Skeletal muscle tissue (tissue), 3 donors: ENCODE measurements at regions not wholly inside any gene's neighbourhood (a gene's known extent, or its start where the extent isn't known, plus 50 kb on each side); places are given as distances from the start of the nearest gene placed in this dataset.
"Not testable (repeated sequence)": the region's sequence is repeated elsewhere in the genome, so short reads cannot be mapped to it uniquely, and the experiment has no call there.

ENCODE experiments used
- H3K27ac ChIP-seq: one replicate; pipeline ENCODE4 v1.7.0; 2013; ENCODE audit warnings: mild to moderate bottlenecking, low read depth, low read length, inconsistent platforms
- H3K27me3 ChIP-seq, 3 donors: one replicate each; pipeline ENCODE4 v1.7.0; 2013; ENCODE audit warnings: low read length in 3 of 3; ENCODE audit not compliant: control insufficient read depth in 3 of 3, insufficient read depth in 3 of 3
- H3K36me3 ChIP-seq, 3 donors: one replicate each; pipeline ENCODE4 v1.7.0; 2013; ENCODE audit warnings: low read length in 3 of 3; ENCODE audit not compliant: control insufficient read depth in 3 of 3, insufficient read depth in 3 of 3
- H3K4me1 ChIP-seq, 3 donors: one replicate each; pipeline ENCODE4 v1.7.0; 2013; ENCODE audit warnings: low read length in 3 of 3, mild to moderate bottlenecking in 3 of 3; ENCODE audit not compliant: control insufficient read depth in 3 of 3, insufficient read depth in 3 of 3
- H3K4me3 ChIP-seq, 3 donors: one replicate each; pipeline ENCODE4 v1.7.0; 2013; ENCODE audit warnings: low read length in 3 of 3
- H3K9ac ChIP-seq, 3 donors: one replicate each; pipeline ENCODE4 v1.7.0; 2013; ENCODE audit warnings: low read length in 3 of 3, mild to moderate bottlenecking in 3 of 3, moderate library complexity in 2 of 3, low read depth in 1 of 3
- H3K9me3 ChIP-seq, 3 donors: one replicate each; pipeline ENCODE4 v1.7.0; 2013; ENCODE audit warnings: low read length in 3 of 3; ENCODE audit not compliant: control insufficient read depth in 3 of 3
- donor health status: Osteomylitis.

GRCh38 chr1:199946305-199947155 lies 81.0 kb upstream of the NR5A2 start:
- H3K27me3 ChIP-seq = no peaks in the 10 kb centered on the region
- H3K4me1 ChIP-seq = no peaks in the 10 kb centered on the region
- H3K36me3 ChIP-seq = no peaks in the 10 kb centered on the region
- H3K27ac ChIP-seq = no peak overlapping the region
- H3K9me3 ChIP-seq = no peaks in the 10 kb centered on the region
- H3K4me3 ChIP-seq = no peak overlapping the region
- H3K9ac ChIP-seq = no peak overlapping the region

- Histone ChIP-seq H3K36me3 (no peaks in the 10 kb centered on the region), H3K27me3 (no peaks in the 10 kb centered on the region), H3K4me1 (no peaks in the 10 kb centered on the region), H3K27ac (no peak overlapping the region), H3K4me3 (no peak overlapping the region), H3K9ac (no peak overlapping the region), H3K9me3 (no peaks in the 10 kb centered on the region)
These were observed 78.8 kb upstream of the NR5A2 start for GRCh38 chr1:199948587-199949280.

GRCh38 chr1:199951005-199951404 lies 76.5 kb upstream of the NR5A2 start:
- H3K9ac ChIP-seq, H3K27me3 ChIP-seq, H3K9me3 ChIP-seq, H3K4me1 ChIP-seq, H3K4me3 ChIP-seq, H3K27ac ChIP-seq, H3K36me3 ChIP-seq: not testable (repeated sequence)

- Histone ChIP-seq H3K36me3 (no peaks in the 10 kb centered on the region), H3K4me1 (no peaks in the 10 kb centered on the region)
These were observed 73.9 kb upstream of the NR5A2 start for GRCh38 chr1:199953651-199954050.

GRCh38 chr1:199954699-199955098 lies 72.8 kb upstream of the NR5A2 start:
- Histone ChIP-seq H3K4me1 (no peaks in the 10 kb centered on the region), H3K27ac (no peak overlapping the region), H3K36me3 (no peaks in the 10 kb centered on the region), H3K9ac (no peak overlapping the region), H3K4me3 (no peak overlapping the region), H3K27me3 (no peaks in the 10 kb centered on the region), H3K9me3 (no peaks in the 10 kb centered on the region)

More at GRCh38 chr1:199953651-199954050, 73.9 kb upstream of the NR5A2 start:
- H3K4me3 ChIP-seq = no peak overlapping the region
- no peaks in the 10 kb centered on the region for H3K9me3 ChIP-seq
- H3K27ac ChIP-seq = no peak overlapping the region
- no peaks in the 10 kb centered on the region for H3K27me3 ChIP-seq
- H3K9ac ChIP-seq = no peak overlapping the region

- Histone ChIP-seq H3K36me3 (no peaks in the 10 kb centered on the region), H3K4me3 (no peak overlapping the region), H3K27me3 (no peaks in the 10 kb centered on the region), H3K9me3 (no peaks in the 10 kb centered on the region), H3K27ac (no peak overlapping the region), H3K4me1 (no peaks in the 10 kb centered on the region), H3K9ac (no peak overlapping the region)
These were observed 72.3 kb upstream of the NR5A2 start for GRCh38 chr1:199955235-199955634.

GRCh38 chr1:199956005-199956404 lies 71.5 kb upstream of the NR5A2 start:
- no peak overlapping the region for H3K27ac ChIP-seq
- no peaks in the 10 kb centered on the region for H3K36me3 ChIP-seq
- H3K27me3 ChIP-seq = no peaks in the 10 kb centered on the region

GRCh38 chr1:199959033-199959774 lies 68.3 kb upstream of the NR5A2 start:
- Histone ChIP-seq H3K36me3 (no peaks in the 10 kb centered on the region), H3K4me1 (no peaks in the 10 kb centered on the region), H3K4me3 (no peak overlapping the region), H3K9me3 (no peaks in the 10 kb centered on the region), H3K27ac (no peak overlapping the region), H3K27me3 (no peaks in the 10 kb centered on the region), H3K9ac (no peak overlapping the region)

More at GRCh38 chr1:199956005-199956404, 71.5 kb upstream of the NR5A2 start:
- H3K4me1 ChIP-seq = no peaks in the 10 kb centered on the region
- no peak overlapping the region for H3K9ac ChIP-seq
- no peak overlapping the region for H3K4me3 ChIP-seq
- no peaks in the 10 kb centered on the region for H3K9me3 ChIP-seq

- no peaks in the 10 kb centered on the region for H3K27me3 ChIP-seq
- no peak overlapping the region for H3K4me3 ChIP-seq
- no peak overlapping the region for H3K27ac ChIP-seq
- no peak overlapping the region for H3K9ac ChIP-seq
- no peaks in the 10 kb centered on the region for H3K4me1 ChIP-seq
- no peaks in the 10 kb centered on the region for H3K9me3 ChIP-seq
- no peaks in the 10 kb centered on the region for H3K36me3 ChIP-seq
These were observed 67.8 kb upstream of the NR5A2 start for GRCh38 chr1:199959775-199960110.

GRCh38 chr1:199970125-199970524 lies 57.4 kb upstream of the NR5A2 start:
- H3K9ac ChIP-seq = no peak overlapping the region
- no peak overlapping the region for H3K27ac ChIP-seq
- no peak overlapping the region for H3K4me3 ChIP-seq
- H3K36me3 ChIP-seq = no peaks in the 10 kb centered on the region
- no peaks in the 10 kb centered on the region for H3K27me3 ChIP-seq
- no peaks in the 10 kb centered on the region for H3K9me3 ChIP-seq
- no peaks in the 10 kb centered on the region for H3K4me1 ChIP-seq
